ENCODE measurements at regions not wholly inside any gene's neighbourhood (a gene's known extent, or its start where the extent isn't known, plus 50 kb on each side); places are given as distances from the start of the nearest gene placed in this dataset.

GRCh38 chr4:28772066-28772465 is 1911.4 kb downstream of the STIM2 start:
- no peak for DNase-seq (ENCODE audit: extremely low spot score)
- Histone ChIP-seq H3K9me3 (no peaks in the 10 kb centered on the region), H3K4me1 (no peaks in the 10 kb centered on the region), H3K27ac (replicated peaks in 1 of 4) (no peak overlapping the region), H3K27me3 (no peaks in the 10 kb centered on the region), H3K4me3 (no peak overlapping the region), H3K36me3 (no peaks in the 10 kb centered on the region)
- whole genome bisulfite sequencing = 25% methylated on average over 1 of the region's 1 CpG
- TF ChIP-seq POLR2A (IDR thresholded peaks at IDR 0.05; ENCODE audit: low read depth) (no peak), POLR2AphosphoS5 (IDR thresholded peaks at IDR 0.05) (no peak), EP300 (IDR thresholded peaks at IDR 0.05) (no peak), CTCF (IDR thresholded peaks at IDR 0.05) (no peak)
- intact Hi-C loops (cut with DNase I) = no loop called here

- TF ChIP-seq EP300 (IDR thresholded peaks at IDR 0.05) (no peak), CTCF (IDR thresholded peaks at IDR 0.05) (no peak), POLR2A (IDR thresholded peaks at IDR 0.05; ENCODE audit: low read depth) (no peak), POLR2AphosphoS5 (IDR thresholded peaks at IDR 0.05) (no peak)
- H3K4me3 ChIP-seq = no peak overlapping the region
- H3K27ac ChIP-seq (replicated peaks in 1 of 4) = no peak overlapping the region
- no peaks in the 10 kb centered on the region for H3K27me3 ChIP-seq
- no peaks in the 10 kb centered on the region for H3K4me1 ChIP-seq
- DNase-seq (ENCODE audit: extremely low spot score) = no peak
- no peaks in the 10 kb centered on the region for H3K36me3 ChIP-seq
- intact Hi-C loops (cut with DNase I) = no loop called here
- no peaks in the 10 kb centered on the region for H3K9me3 ChIP-seq
- WGBS = 67% methylated on average over 2 of the region's 2 CpGs
Measured at GRCh38 chr4:28772788-28773187, 1912.1 kb downstream of the STIM2 start.

GRCh38 chr4:28774344-28774743 is 1913.7 kb downstream of the STIM2 start:
- WGBS = 45% methylated on average over 2 of the region's 2 CpGs
- intact Hi-C loops (cut with DNase I) = no loop called here
- H3K4me1 ChIP-seq = no peaks in the 10 kb centered on the region
- no peak overlapping the region for H3K4me3 ChIP-seq
- no peaks in the 10 kb centered on the region for H3K27me3 ChIP-seq
- H3K36me3 ChIP-seq = no peaks in the 10 kb centered on the region
- no peak overlapping the region for H3K27ac ChIP-seq (replicated peaks in 1 of 4)
- no peaks in the 10 kb centered on the region for H3K9me3 ChIP-seq
- TF ChIP-seq EP300 (IDR thresholded peaks at IDR 0.05) (no peak), CTCF (IDR thresholded peaks at IDR 0.05) (no peak), POLR2AphosphoS5 (IDR thresholded peaks at IDR 0.05) (no peak), POLR2A (IDR thresholded peaks at IDR 0.05; ENCODE audit: low read depth) (no peak)
- no peak for DNase-seq (ENCODE audit: extremely low spot score)

GRCh38 chr4:28776004-28776403 is 1915.4 kb downstream of the STIM2 start:
- Histone ChIP-seq H3K36me3 (no peaks in the 10 kb centered on the region), H3K4me3 (no peak overlapping the region), H3K4me1 (no peaks in the 10 kb centered on the region), H3K27me3 (no peaks in the 10 kb centered on the region), H3K27ac (replicated peaks in 1 of 4) (no peak overlapping the region), H3K9me3 (no peaks in the 10 kb centered on the region)
- WGBS = 95% methylated on average over 2 of the region's 2 CpGs
- no peak for DNase-seq (ENCODE audit: extremely low spot score)
- TF ChIP-seq POLR2AphosphoS5 (IDR thresholded peaks at IDR 0.05) = no peak
- TF ChIP-seq CTCF (IDR thresholded peaks at IDR 0.05) = no peak
- no peak for TF ChIP-seq EP300 (IDR thresholded peaks at IDR 0.05)
- no peak for TF ChIP-seq POLR2A (IDR thresholded peaks at IDR 0.05; ENCODE audit: low read depth)
- intact Hi-C loops (cut with DNase I) = no loop called here

- H3K4me1 ChIP-seq = no peaks in the 10 kb centered on the region
- H3K36me3 ChIP-seq = no peaks in the 10 kb centered on the region
- TF ChIP-seq POLR2AphosphoS5 (IDR thresholded peaks at IDR 0.05) (no peak), EP300 (IDR thresholded peaks at IDR 0.05) (no peak)
- no peaks in the 10 kb centered on the region for H3K9me3 ChIP-seq
- DNase-seq (ENCODE audit: extremely low spot score) = no peak
- intact Hi-C loops (cut with DNase I) = no loop called here
- H3K27me3 ChIP-seq = no peaks in the 10 kb centered on the region
- H3K4me3 ChIP-seq = no peak overlapping the region
- no peak overlapping the region for H3K27ac ChIP-seq (replicated peaks in 1 of 4)
Measured at GRCh38 chr4:28784188-28784587, 1923.5 kb downstream of the STIM2 start.

Measured in esophagus muscularis mucosa (tissue), 4 donors.